BE2C (cell line): ENCODE measurements at regions not wholly inside any gene's neighbourhood (a gene's known extent, or its start where the extent isn't known, plus 50 kb on each side); places are given as distances from the start of the nearest gene placed in this dataset.
A peak's percentile ranks its signal among the peaks of the same experiment; 100 is the strongest.

Experiments
- DNase-seq: peaks from one replicate; pipeline ENCODE4 v3.0.0-alpha.2; 2020
- H3K27me3 ChIP-seq: fragments of 250-450 bp; sonication (Bioruptor Pico); 2 replicates; pipeline ENCODE4 v1.5.1; 2020; ENCODE audit warnings: mild to moderate bottlenecking
- H3K36me3 ChIP-seq: fragments of 250-450 bp; sonication (Bioruptor Pico); 2 replicates; pipeline ENCODE4 v1.5.1; 2020; ENCODE audit warnings: mild to moderate bottlenecking
- H3K4me1 ChIP-seq: fragments of 250-450 bp; sonication (Bioruptor Pico); 2 replicates; pipeline ENCODE4 v1.5.1; 2020
- H3K4me3 ChIP-seq: 2 replicates; pipeline ENCODE4 v1.5.1; 2011; ENCODE audit warnings: low read depth, low read length
- H3K9me3 ChIP-seq: fragments of 250-450 bp; sonication (Bioruptor Pico); 2 replicates; pipeline ENCODE4 v1.5.1; 2020
- CTCF ChIP-seq: IDR thresholded peaks from 2 replicates; pipeline ENCODE4 v1.5.1; 2012; ENCODE audit warnings: mild to moderate bottlenecking, low read depth, low read length

GRCh38 chr5:13278148-13278547, 666.3 kb downstream of the DNAH5 start:
- Histone ChIP-seq H3K27me3 (no peaks in the 10 kb centered on the region), H3K9me3 (no peaks in the 10 kb centered on the region), H3K4me1 (no peaks in the 10 kb centered on the region), H3K36me3 (no peaks in the 10 kb centered on the region), H3K4me3 (no peak overlapping the region)
- no peak for DNase-seq
- peak; percentile 48 for TF ChIP-seq CTCF

GRCh38 chr5:13276156-13276555, 668.3 kb downstream of the DNAH5 start:
- TF ChIP-seq CTCF, result no peak
- no peaks in the 10 kb centered on the region for H3K36me3 ChIP-seq
- H3K4me1 ChIP-seq, result no peaks in the 10 kb centered on the region
- no peak for DNase-seq
- H3K4me3 ChIP-seq, result no peak overlapping the region
- no peaks in the 10 kb centered on the region for H3K27me3 ChIP-seq
- no peaks in the 10 kb centered on the region for H3K9me3 ChIP-seq

- no peak for DNase-seq
- no peaks in the 10 kb centered on the region for H3K4me1 ChIP-seq
- no peak for TF ChIP-seq CTCF
- H3K4me3 ChIP-seq, result no peak overlapping the region
- no peaks in the 10 kb centered on the region for H3K9me3 ChIP-seq
- no peaks in the 10 kb centered on the region for H3K27me3 ChIP-seq
- H3K36me3 ChIP-seq, result no peaks in the 10 kb centered on the region
Observed at GRCh38 chr5:13263701-13264100, 680.8 kb downstream of the DNAH5 start.

- no peak for TF ChIP-seq CTCF
- H3K4me1 ChIP-seq, result no peaks in the 10 kb centered on the region
- DNase-seq, result no peak
- H3K9me3 ChIP-seq, result no peaks in the 10 kb centered on the region; the same call in 1 of the 2 replicates
- no peak overlapping the region for H3K4me3 ChIP-seq
- H3K27me3 ChIP-seq, result no peaks in the 10 kb centered on the region
- no peaks in the 10 kb centered on the region for H3K36me3 ChIP-seq
Observed at GRCh38 chr5:13253111-13253510, 691.4 kb downstream of the DNAH5 start.

- TF ChIP-seq CTCF, result no peak
Observed at GRCh38 chr5:13252699-13253098, 691.8 kb downstream of the DNAH5 start.

GRCh38 chr5:13251623-13252376, 692.7 kb downstream of the DNAH5 start:
- no peak for DNase-seq
- Histone ChIP-seq H3K4me1 (no peaks in the 10 kb centered on the region), H3K4me3 (no peak overlapping the region), H3K27me3 (no peaks in the 10 kb centered on the region), H3K9me3 (no peaks in the 10 kb centered on the region; the same call in 1 of the 2 replicates), H3K36me3 (no peaks in the 10 kb centered on the region)
- no peak for TF ChIP-seq CTCF

More at GRCh38 chr5:13252699-13253098, 691.8 kb downstream of the DNAH5 start:
- DNase-seq, result no peak
- no peak overlapping the region for H3K4me3 ChIP-seq
- no peaks in the 10 kb centered on the region for H3K27me3 ChIP-seq
- no peaks in the 10 kb centered on the region; the same call in 1 of the 2 replicates for H3K9me3 ChIP-seq
- no peaks in the 10 kb centered on the region for H3K4me1 ChIP-seq
- H3K36me3 ChIP-seq, result no peaks in the 10 kb centered on the region
